ENCODE measurements at regions not wholly inside any gene's neighbourhood (a gene's known extent, or its start where the extent isn't known, plus 50 kb on each side); places are given as distances from the start of the nearest gene placed in this dataset.

DNA sequence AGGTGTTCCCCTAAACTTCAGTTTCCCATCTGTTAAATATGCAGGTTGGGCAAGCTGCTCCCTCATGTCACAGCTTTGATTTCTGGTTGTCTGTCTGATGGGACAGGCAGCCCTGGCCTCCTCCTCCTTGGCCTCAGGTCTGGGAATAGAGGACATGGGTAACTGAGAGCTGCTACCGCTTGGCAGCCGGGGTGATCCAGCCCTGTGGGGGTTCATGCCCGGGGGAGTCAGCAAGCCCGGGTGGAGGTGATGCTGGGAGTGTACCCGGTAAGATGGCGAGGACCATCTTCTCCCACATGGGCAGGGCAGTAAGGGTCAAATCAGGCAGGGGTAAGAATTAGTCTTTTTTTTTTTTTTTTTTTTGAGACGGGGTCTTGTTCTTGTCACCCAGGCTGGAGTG is 845.0 kb downstream of the TBC1D22A start:
- H3K18ac ChIP-seq (ENCODE audit: low read depth, low read length), result no peak overlapping the region
- no peak overlapping the region for H3K4ac ChIP-seq (ENCODE audit: low read depth, low read length)
- H2BK5ac ChIP-seq (ENCODE audit: low read depth, low read length, poor library complexity, severe bottlenecking), result no peak overlapping the region
- in situ Hi-C loops (cut with MboI; ENCODE audit: low sequenced_read_pairs), result no loop called here
- no peak overlapping the region for H3K56ac ChIP-seq (ENCODE audit: extremely low read depth, insufficient read depth, low read length)
- H2BK15ac ChIP-seq (ENCODE audit: low read depth, low read length), result no peak overlapping the region
- no peak overlapping the region for H2AK5ac ChIP-seq (ENCODE audit: low read depth, low read length)
- no CpG with 5 or more reads among the region's 7 CpGs for WGBS, 2 experiments (ENCODE audit: extremely low coverage in 2 of 2, insufficient read length in 1 of 2)
- no peaks in the 10 kb centered on the region for H3K9me1 ChIP-seq (ENCODE audit: insufficient read depth, low read length)
- no peaks in the 10 kb centered on the region for H3K36me3 ChIP-seq (ENCODE audit: control insufficient read depth, insufficient read depth, low read length)
- H3K4me3 ChIP-seq (ENCODE audit: insufficient read depth, low read depth, low read length), result no peak overlapping the region
- H4K8ac ChIP-seq (ENCODE audit: low read depth in 2 of 2, low read length in 2 of 2), result no peak overlapping the region
- H3K79me1 ChIP-seq (ENCODE audit: low read depth in 1 of 2, low read length in 2 of 2), result no peaks in the 10 kb centered on the region
- H4K5ac ChIP-seq (ENCODE audit: low read depth, low read length), result no peak overlapping the region
- no peaks in the 10 kb centered on the region for H3K4me1 ChIP-seq (ENCODE audit: control insufficient read depth, insufficient read depth, low read length)
- no peak overlapping the region for H2BK20ac ChIP-seq (ENCODE audit: low read depth, low read length)
- ATAC-seq (ENCODE audit: low read depth), result no peak
- no peaks in the 10 kb centered on the region for H4K20me1 ChIP-seq (ENCODE audit: insufficient read depth, low read length)
- CTCF ChIA-PET, result no interaction called here
- POLR2A ChIA-PET (ENCODE audit: unreplicated experiment), result no interaction called here
- dilution Hi-C loops (cut with HindIII; ENCODE audit: low sequenced_read_pairs, unreplicated experiment), result no loop called here
- H3K9me3 ChIP-seq (ENCODE audit: control insufficient read depth, insufficient read depth, low read length), result peaks cover 48% of the 10 kb centered on the region
- H2BK120ac ChIP-seq (ENCODE audit: low read depth, low read length), result no peak overlapping the region
- no peak overlapping the region for H3K9ac ChIP-seq (ENCODE audit: low read depth, low read length)
- TF ChIP-seq CHD1 (IDR thresholded peaks at IDR 0.05; ENCODE audit: low read depth, low read length) (no peak), MAZ (IDR thresholded peaks at IDR 0.05; ENCODE audit: borderline replicate concordance, low read depth, low read length) (no peak), RAD21 (IDR thresholded peaks at IDR 0.05; ENCODE audit: low read length) (no peak), FOS (IDR thresholded peaks at IDR 0.05; ENCODE audit: low read depth, low read length) (no peak), CEBPB (IDR thresholded peaks at IDR 0.05; ENCODE audit: low read depth, low read length) (no peak), RCOR1 (IDR thresholded peaks at IDR 0.05; ENCODE audit: insufficient replicate concordance, low read length) (no peak), MAFK (IDR thresholded peaks at IDR 0.05; ENCODE audit: low read depth, low read length) (no peak), SMC3 (IDR thresholded peaks at IDR 0.05; ENCODE audit: low read depth, low read length) (no peak), MXI1 (IDR thresholded peaks at IDR 0.05; ENCODE audit: borderline replicate concordance, low read depth, low read length) (no peak), POLR2A (IDR thresholded peaks at IDR 0.05; ENCODE audit: low read depth, low read length) (no peak), NFE2L2 (IDR thresholded peaks at IDR 0.05; ENCODE audit: low read depth, low read length) (no peak)
- TF ChIP-seq, protein P1, sequence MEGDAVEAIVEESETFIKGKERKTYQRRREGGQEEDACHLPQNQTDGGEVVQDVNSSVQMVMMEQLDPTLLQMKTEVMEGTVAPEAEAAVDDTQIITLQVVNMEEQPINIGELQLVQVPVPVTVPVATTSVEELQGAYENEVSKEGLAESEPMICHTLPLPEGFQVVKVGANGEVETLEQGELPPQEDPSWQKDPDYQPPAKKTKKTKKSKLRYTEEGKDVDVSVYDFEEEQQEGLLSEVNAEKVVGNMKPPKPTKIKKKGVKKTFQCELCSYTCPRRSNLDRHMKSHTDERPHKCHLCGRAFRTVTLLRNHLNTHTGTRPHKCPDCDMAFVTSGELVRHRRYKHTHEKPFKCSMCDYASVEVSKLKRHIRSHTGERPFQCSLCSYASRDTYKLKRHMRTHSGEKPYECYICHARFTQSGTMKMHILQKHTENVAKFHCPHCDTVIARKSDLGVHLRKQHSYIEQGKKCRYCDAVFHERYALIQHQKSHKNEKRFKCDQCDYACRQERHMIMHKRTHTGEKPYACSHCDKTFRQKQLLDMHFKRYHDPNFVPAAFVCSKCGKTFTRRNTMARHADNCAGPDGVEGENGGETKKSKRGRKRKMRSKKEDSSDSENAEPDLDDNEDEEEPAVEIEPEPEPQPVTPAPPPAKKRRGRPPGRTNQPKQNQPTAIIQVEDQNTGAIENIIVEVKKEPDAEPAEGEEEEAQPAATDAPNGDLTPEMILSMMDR (conservative IDR thresholded peaks at IDR 0.05; ENCODE audit: low read depth, low read length), result no peak
- TF ChIP-seq, protein P2, sequence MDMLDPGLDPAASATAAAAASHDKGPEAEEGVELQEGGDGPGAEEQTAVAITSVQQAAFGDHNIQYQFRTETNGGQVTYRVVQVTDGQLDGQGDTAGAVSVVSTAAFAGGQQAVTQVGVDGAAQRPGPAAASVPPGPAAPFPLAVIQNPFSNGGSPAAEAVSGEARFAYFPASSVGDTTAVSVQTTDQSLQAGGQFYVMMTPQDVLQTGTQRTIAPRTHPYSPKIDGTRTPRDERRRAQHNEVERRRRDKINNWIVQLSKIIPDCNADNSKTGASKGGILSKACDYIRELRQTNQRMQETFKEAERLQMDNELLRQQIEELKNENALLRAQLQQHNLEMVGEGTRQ (IDR thresholded peaks at IDR 0.05; ENCODE audit: low read depth, low read length), result no peak
- TF ChIP-seq, protein P3, sequence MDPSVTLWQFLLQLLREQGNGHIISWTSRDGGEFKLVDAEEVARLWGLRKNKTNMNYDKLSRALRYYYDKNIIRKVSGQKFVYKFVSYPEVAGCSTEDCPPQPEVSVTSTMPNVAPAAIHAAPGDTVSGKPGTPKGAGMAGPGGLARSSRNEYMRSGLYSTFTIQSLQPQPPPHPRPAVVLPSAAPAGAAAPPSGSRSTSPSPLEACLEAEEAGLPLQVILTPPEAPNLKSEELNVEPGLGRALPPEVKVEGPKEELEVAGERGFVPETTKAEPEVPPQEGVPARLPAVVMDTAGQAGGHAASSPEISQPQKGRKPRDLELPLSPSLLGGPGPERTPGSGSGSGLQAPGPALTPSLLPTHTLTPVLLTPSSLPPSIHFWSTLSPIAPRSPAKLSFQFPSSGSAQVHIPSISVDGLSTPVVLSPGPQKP (IDR thresholded peaks at IDR 0.05; ENCODE audit: borderline replicate concordance, low read depth, low read length), result no peak
- intact Hi-C loops (cut with micrococcal nuclease), result no loop called here
- DNase-seq, result no peak
- no peak overlapping the region for H3K27ac ChIP-seq (ENCODE audit: insufficient read depth, low read length)
- no peak overlapping the region for H4K91ac ChIP-seq (ENCODE audit: insufficient read depth, low read depth, low read length)
- no TSS peak for BruUV-seq (replicated peaks)
- H3K4me2 ChIP-seq (ENCODE audit: low read depth, low read length), result no peak overlapping the region
- no peak overlapping the region for H3K14ac ChIP-seq (replicated peaks; ENCODE audit: low read depth, low read length)
- no peaks in the 10 kb centered on the region for H3K27me3 ChIP-seq (ENCODE audit: control insufficient read depth, insufficient read depth, low read length)
- no peak overlapping the region for H2AK9ac ChIP-seq (replicated peaks; ENCODE audit: low read depth, low read length, poor library complexity)
- no peak overlapping the region for H2AFZ ChIP-seq (replicated peaks; ENCODE audit: low read length, poor library complexity)
- no peak overlapping the region for H3K23ac ChIP-seq (ENCODE audit: low read depth, low read length)

All from IMR-90 (cell line).